Mucosa of rectum (tissue), 2 donors: ENCODE measurements at regions not wholly inside any gene's neighbourhood (a gene's known extent, or its start where the extent isn't known, plus 50 kb on each side); places are given as distances from the start of the nearest gene placed in this dataset.

Experiments
- H3K27ac ChIP-seq, 2 donors: one replicate each; pipeline ENCODE4 v1.7.0; 2013; ENCODE audit warnings: inconsistent platforms in 2 of 2, low read depth in 2 of 2, low read length in 2 of 2
- H3K27me3 ChIP-seq, 2 donors: one replicate each; pipeline ENCODE4 v1.7.0; 2013; ENCODE audit warnings: low read length in 2 of 2; ENCODE audit not compliant: control insufficient read depth in 2 of 2, insufficient read depth in 2 of 2
- H3K36me3 ChIP-seq, 2 donors: one replicate each; pipeline ENCODE4 v1.7.0; 2013; ENCODE audit warnings: low read length in 2 of 2; ENCODE audit not compliant: control insufficient read depth in 2 of 2, insufficient read depth in 2 of 2
- H3K4me1 ChIP-seq, 2 donors: one replicate each; pipeline ENCODE4 v1.7.0; 2013; ENCODE audit warnings: low read length in 2 of 2, mild to moderate bottlenecking in 1 of 2; ENCODE audit not compliant: control insufficient read depth in 2 of 2, insufficient read depth in 2 of 2
- H3K4me3 ChIP-seq, 2 donors: one replicate each; pipeline ENCODE4 v1.7.0; 2013; ENCODE audit warnings: low read length in 2 of 2
- H3K9ac ChIP-seq, 2 donors: one replicate each; pipeline ENCODE4 v1.7.0; 2013; ENCODE audit warnings: low read length in 2 of 2, low read depth in 1 of 2, mild to moderate bottlenecking in 1 of 2
- H3K9me3 ChIP-seq, 2 donors: one replicate each; pipeline ENCODE4 v1.7.0; 2013; ENCODE audit warnings: low read length in 2 of 2; ENCODE audit not compliant: control insufficient read depth in 2 of 2
- donor health status: healthy.
- donor health status: Normal muscosa, but diverticular disease.

DNA sequence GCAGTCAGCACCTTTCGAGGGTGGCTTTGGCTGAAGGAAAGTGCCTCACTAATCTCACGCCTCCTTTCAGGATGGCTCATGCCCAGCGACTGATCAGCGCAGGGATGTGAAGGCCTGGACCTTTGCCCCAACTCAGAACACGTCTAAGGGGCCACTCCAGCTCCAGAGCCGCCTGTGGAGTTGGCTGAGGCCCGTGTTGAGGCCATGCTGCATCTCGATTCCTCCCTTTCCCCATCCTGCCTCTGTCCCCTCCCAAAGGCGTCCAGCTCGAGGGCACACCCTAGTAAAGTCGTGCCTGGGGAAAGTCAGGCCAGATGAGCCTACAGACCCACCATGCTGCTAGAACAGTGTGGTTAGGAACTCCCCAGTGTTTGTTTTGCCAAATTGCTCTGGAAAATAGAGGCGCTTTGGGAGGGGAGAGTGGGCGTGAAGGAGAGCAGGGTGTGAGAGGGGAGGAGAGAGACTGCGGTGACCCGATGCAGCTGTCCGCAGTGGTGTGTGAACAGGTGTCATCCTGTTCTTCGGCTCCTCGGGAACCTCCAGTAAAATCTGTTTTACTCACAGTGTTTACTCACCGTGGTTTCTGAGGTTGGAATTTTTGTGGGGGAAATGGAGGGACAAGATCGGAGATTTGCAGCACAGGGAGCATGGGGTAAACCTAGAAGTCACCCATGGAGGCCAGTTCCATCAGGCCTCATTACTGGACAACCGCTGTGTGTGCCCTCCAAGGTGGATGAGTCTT lies 85.0 kb upstream of the PMEPA1 start:
- Histone ChIP-seq H3K4me3 (no peak overlapping the region), H3K9me3 (no peaks in the 10 kb centered on the region), H3K27me3 (no peaks in the 10 kb centered on the region)

DNA sequence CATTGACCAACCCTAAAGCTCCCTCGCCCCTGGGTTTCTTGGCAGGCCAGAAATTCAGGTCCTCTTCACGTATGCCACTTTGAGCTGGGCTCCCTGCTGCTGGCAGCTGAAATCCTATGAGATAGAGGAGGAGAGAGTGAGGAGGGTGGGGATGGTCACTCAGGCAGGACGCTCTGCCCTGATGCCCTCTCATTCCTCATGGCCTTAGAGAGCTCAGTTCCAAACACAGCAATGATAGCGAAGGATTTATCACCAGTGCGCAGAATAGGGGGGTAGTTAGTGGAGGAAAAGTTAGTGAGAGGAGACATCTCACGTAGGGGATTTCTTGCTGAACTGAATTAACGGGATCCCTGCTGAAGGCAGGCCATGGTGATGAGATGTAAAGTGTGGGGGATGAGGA lies 84.2 kb upstream of the PMEPA1 start:
- H3K9me3 ChIP-seq = no peaks in the 10 kb centered on the region
- H3K4me1 ChIP-seq = no peaks in the 10 kb centered on the region
- H3K27me3 ChIP-seq = no peaks in the 10 kb centered on the region
- H3K9ac ChIP-seq = no peak overlapping the region
- H3K27ac ChIP-seq = no peak overlapping the region
- no peaks in the 10 kb centered on the region for H3K36me3 ChIP-seq
- no peak overlapping the region for H3K4me3 ChIP-seq

More for the DNA sequence above, 85.0 kb upstream of the PMEPA1 start:
- no peaks in the 10 kb centered on the region for H3K36me3 ChIP-seq
- H3K27ac ChIP-seq = no peak overlapping the region
- no peak overlapping the region for H3K9ac ChIP-seq
- H3K4me1 ChIP-seq = no peaks in the 10 kb centered on the region

DNA sequence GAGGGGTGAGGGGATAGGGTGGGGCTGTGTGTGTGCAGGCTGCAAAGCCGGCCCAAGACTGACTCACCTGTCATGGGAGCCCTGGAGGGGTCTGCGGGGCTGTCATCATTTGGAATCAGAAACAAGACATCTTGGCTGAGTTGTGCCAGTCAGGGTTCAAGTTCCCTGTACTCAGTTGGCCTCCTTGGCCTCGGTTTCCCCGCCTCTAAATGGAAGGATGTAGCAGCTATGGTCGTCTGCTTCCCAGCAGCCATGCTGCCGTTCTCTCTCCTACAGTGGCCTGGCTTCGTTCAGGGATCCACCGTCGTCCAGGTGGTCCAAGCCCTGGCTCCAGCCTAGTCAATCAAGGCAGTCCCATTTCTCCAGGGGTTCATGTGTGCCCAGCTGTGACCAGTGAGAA lies 83.6 kb upstream of the PMEPA1 start:
- Histone ChIP-seq H3K9ac (no peak overlapping the region), H3K9me3 (no peaks in the 10 kb centered on the region), H3K27me3 (no peaks in the 10 kb centered on the region), H3K4me3 (no peak overlapping the region), H3K36me3 (no peaks in the 10 kb centered on the region), H3K4me1 (no peaks in the 10 kb centered on the region), H3K27ac (no peak overlapping the region)

DNA sequence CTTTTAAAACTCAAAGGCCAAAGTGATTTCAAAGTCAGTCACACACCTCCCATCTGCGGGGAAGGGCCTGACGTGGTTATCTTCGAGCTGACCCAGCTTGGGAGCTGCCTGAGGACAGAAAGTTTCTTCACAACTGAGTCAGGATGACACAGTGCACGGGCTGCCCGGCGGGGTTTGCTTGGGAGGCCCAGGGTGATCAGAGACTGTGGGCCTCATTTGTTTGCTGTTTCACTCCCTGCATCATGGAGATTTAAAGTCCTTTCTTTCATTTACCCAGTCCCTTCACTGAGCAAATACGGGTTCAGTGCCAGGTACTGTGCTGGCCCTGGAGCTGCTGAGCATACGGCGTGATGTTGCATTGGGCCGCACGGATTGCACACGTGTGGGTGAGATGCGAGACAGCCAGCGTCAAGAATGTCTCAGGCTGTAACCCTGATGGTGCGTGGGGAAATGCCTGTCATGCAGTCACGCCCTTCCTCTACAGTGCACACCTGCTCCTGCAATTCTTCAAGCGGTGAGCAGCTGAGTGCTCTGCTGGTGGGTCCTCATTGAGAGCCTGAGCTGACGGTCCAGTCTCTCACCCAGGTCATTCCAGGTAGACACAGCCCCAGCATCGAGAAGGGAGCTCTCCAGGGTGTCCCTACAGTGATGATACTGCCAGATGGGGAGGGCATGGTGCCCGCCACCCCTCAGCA lies 82.7 kb upstream of the PMEPA1 start:
- H3K36me3 ChIP-seq = no peaks in the 10 kb centered on the region
- no peaks in the 10 kb centered on the region for H3K9me3 ChIP-seq
- H3K9ac ChIP-seq = no peak overlapping the region
- H3K4me3 ChIP-seq = no peak overlapping the region
- H3K27me3 ChIP-seq = no peaks in the 10 kb centered on the region
- H3K27ac ChIP-seq = no peak overlapping the region
- H3K4me1 ChIP-seq = no peaks in the 10 kb centered on the region

DNA sequence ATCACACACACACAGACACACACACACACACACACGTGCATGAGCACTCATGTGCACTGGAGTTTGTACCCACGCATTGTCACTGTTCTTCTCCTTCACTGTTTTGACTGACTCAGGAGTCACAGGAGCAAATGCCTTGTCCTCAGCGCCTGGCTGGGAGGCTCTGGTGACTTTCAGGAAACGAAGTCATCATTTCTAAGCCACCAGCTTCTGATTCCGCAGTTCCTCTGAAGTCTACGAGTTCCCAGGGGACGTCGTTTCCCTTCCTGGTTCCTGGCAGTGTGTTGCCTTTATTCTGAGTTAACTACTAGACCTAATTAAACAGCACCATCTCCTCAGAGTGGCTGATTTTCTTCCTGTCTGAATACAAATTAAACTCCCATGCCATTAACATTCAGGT lies 82.2 kb upstream of the PMEPA1 start:
- Histone ChIP-seq H3K27ac (no peak overlapping the region), H3K4me3 (no peak overlapping the region), H3K9me3 (no peaks in the 10 kb centered on the region), H3K36me3 (no peaks in the 10 kb centered on the region), H3K9ac (no peak overlapping the region), H3K4me1 (no peaks in the 10 kb centered on the region), H3K27me3 (no peaks in the 10 kb centered on the region)

DNA sequence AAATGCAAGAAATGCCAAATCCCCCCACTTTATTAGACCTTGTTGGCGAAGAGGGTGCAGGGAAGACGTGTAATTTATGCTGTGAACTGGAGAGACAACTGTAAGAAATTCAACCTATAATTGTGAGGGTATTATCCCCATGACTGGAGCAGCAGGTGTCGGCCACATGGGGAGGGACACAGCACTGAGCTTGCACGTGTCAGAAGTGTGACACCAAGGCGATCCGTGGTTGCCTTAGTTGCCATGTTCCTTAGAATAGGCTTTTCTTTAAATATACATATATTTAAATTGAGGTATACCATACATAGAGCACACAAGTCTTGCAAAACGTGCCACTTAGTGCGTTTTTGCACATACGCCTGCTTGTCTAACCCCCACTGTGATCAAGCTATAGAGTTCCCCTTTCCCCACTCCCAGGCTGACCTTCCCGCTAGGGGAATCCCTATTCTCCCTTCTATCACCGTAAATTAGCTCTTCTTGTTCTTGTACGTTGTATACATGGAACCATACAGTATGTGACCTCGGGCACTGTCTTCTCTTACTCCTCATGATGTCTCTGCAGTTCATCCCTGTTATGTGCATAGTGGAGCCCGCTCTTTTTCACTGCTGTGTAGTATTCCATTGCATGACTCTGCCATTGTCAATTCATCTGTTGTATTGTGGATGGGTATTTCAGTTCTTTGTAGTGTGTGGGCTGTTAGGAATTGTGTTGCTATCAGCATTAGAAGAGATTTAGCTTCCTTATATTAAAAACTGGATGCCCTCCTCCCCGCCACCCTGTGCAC lies 81.6 kb upstream of the PMEPA1 start:
- Histone ChIP-seq H3K9me3 (no peaks in the 10 kb centered on the region), H3K27ac (no peak overlapping the region), H3K36me3 (no peaks in the 10 kb centered on the region), H3K27me3 (no peaks in the 10 kb centered on the region), H3K4me3 (no peak overlapping the region), H3K4me1 (no peaks in the 10 kb centered on the region), H3K9ac (no peak overlapping the region)

DNA sequence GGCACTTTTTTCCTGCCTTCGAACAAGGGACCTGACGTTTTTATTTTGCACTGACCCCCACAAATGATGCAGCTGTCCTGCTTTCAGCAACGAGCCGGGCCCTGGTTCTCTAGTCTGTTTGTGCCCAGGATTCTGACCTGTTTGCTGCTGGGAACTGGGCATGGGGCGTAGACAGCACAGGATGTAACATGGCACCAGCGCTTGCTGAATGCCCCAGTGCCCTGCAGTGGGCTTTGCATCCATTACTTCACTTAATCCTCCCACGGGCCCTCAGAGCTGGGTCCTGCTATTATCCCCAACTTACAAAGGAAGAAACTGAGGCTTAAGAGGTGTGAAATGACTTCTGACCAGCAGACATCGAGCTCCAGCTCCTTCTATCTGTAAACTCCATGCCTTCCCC lies 80.4 kb upstream of the PMEPA1 start:
- Histone ChIP-seq H3K4me1 (no peaks in the 10 kb centered on the region), H3K9ac (no peak overlapping the region), H3K36me3 (no peaks in the 10 kb centered on the region), H3K27ac (no peak overlapping the region), H3K4me3 (no peak overlapping the region), H3K27me3 (no peaks in the 10 kb centered on the region), H3K9me3 (no peaks in the 10 kb centered on the region)

DNA sequence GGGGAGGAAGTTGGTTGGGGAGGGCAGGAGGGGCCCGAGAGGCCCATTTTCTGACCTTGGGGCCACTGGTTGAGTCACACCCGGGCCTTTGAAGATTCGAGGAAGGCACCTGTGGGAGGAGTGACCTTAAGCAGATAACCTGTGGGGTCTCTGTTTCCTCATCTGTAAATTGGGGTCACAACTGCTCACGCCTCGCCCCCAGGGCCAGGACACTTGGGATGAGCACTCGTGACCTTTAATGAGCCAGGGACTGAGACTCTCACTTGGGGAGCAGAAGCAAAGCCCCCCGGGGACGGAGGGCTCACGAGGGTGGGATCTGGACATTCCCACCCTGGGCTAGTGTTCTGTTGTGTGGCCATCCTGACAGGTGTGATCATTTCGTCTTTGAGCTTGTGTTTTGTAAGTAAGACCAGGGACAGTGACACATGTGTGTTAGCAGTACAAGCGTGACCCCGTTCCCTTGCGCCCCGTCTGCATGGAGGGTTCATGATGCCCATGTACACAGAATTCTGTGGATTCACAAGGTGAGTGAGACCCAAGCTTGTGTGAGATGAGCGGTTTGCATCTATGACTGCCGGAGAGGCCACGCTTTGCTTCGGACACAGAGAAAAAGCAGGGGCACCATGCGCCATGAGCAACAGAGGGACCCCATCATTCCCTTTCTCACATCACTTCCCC lies 79.3 kb upstream of the PMEPA1 start:
- Histone ChIP-seq H3K36me3 (no peaks in the 10 kb centered on the region), H3K4me1 (no peaks in the 10 kb centered on the region), H3K9me3 (no peaks in the 10 kb centered on the region), H3K27ac (no peak overlapping the region), H3K27me3 (no peaks in the 10 kb centered on the region), H3K9ac (no peak overlapping the region), H3K4me3 (no peak overlapping the region)

DNA sequence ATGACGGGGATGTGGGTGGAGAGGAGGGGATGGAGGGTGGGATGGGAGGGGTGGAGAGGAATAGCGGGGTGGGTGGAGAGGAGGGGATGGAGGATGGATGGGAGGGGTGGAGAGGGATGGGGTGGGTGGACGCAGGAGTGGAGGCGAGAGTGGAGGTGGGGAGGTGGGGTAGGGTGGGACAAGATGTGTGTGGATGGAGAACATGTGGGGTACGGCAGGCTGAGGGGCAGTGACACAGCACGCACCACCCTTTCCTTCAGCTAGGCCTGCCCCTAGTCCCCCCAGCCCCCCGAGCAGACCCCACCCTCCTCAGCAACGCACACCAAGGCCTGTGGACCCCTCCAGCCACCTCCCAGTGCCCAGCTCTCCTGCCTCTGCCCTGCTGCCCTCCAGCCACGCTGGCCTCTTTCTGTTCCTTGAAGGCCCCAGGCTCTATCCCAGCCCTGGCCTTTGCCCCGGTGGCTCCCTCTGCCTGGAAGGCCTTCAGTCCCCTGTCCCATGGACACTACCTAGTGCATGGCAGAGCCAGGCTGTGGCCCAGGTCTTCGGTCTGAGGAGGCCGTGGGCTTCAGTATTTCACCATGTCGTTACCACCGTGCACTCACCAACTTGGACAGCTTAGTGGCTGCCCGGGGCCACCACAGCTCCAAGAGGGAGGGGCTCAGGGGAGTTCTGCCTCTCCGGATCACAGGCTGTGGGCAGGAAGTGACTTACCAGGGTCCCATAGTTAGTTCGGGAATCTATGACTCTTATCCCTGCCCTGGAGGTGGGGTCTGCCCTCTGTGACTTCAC lies 78.4 kb upstream of the PMEPA1 start:
- Histone ChIP-seq H3K9me3 (no peaks in the 10 kb centered on the region), H3K4me3 (no peak overlapping the region), H3K9ac (no peak overlapping the region), H3K4me1 (no peaks in the 10 kb centered on the region), H3K27me3 (no peaks in the 10 kb centered on the region), H3K36me3 (no peaks in the 10 kb centered on the region), H3K27ac (no peak overlapping the region)
